Stimulated activated CD4-positive, alpha-beta T cell treated with anti-CD3 and anti-CD28 coated beads, Interleukin-2, amount 100 ng/mL, for 48 hours (primary cell): ENCODE measurements at regions not wholly inside any gene's neighbourhood (a gene's known extent, or its start where the extent isn't known, plus 50 kb on each side); places are given as distances from the start of the nearest gene placed in this dataset.

Experiments
- DNase-seq, 2 donors: peaks; one replicate each; pipeline ENCODE4 v3.0.0-alpha.2; 2020

DNA sequence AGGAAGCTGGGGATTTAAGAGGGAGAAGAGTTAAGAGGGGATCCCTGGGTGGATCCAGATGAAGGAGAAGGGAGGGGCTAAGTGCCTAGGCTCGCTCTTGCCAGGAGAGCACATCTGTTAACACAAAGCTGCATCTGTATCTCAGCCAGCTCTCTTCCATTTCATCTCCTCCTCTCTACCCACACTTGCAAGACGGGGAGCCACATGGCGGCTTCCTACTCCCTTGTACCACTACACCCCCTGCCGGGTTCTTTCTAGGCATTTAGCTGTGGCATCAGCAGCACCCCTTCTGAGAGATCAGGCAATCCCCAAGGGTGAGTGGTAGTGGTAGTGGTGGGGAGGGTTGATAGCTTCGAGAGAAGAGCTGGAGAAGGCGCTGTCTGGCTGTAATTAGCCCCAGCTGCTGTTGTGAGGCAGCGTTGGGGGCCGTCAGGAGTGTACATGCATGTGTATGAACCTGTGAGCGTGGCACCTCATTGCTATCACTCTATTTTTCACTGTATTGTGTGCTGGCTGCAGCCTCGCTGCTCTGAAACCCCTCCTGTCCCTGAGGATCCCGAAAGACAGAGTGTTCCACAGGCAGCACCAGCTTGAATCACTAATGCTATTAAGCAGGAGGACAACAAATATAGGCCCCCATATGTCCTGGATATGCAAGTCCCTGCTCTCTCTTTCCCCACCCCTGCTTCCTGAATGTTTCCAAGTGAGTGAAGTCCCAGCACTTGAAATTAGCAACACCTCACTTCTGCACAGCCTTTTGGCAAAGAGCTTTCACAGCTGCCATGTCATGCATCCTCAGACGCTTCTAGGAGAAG is 73.7 kb downstream of the RTL9 start:
- no peak for DNase-seq

DNA sequence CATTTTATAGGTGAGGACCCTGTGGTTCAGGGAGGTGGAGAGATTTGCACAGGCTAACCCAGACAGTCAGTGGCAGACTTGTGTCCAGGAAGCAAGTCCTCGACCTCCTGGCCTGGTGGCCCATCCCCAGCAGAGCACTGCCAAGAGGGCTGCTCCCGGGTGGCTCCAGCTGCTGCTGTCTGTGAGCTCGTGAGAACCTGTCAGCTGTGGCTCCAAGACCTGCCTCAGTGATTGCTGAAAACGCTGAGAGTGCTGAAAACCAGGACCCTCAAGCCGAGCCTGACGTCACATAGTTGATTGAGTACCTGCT is 74.2 kb downstream of the RTL9 start:
- DNase-seq: no peak

DNA sequence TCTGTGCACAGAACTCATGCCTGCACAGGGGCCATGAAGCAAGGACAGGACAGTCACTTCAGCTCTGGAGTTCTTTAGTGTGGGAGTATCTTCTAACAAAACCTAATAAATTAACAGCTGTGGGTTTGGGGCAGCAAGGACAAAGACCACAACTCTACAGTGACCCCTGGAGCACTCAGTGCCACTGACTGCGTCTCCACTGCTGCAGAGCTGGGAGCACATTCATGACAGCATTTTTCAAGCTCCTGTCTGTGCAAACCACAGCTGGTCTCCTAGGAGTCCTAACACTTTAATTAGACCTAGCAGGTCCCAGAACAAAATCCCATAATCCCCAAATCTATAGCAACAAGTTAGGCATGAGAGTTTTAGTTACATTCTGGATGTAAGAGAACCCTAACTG is 76.5 kb downstream of the RTL9 start:
- no peak for DNase-seq

DNA sequence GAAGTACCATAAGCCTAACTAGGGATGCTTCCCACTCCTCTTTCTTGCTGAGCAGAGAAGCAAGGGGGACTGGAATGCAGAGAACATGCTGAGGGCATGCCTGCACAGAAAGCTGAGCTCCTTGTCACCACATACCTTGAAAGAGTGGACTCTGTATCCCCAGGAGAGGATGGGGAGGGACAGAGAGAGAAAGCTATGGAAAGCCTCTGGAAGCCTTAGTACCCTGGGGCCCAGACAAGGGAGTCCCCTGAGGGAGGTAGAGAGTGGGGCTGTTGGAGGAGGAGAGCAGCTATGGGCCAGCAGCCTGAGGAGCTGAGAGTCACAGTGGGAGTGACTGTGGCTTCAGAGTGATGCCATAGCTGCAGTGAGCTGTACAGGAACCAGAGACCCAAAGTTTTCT is 77.9 kb downstream of the RTL9 start:
- DNase-seq: no peak

DNA sequence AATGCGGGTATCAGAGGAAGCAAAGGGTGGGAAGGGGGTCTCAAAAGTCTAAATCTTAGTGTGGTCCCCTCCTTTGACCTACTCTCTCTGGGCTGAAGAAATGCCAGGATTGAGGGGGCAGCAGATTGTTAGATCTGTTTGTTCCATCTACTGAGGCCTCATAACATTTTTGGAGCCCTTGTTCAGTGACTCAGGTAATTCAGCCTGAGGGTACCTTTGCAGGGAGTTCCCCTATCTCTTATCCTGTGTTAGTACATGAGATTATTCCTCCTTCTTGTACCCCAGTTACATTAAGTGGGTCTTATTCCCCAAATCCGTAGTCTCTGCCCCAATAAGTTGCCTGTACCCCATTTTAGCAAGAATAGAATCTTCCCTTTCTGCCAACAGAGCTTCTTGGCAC is 79.0 kb downstream of the RTL9 start:
- DNase-seq: no peak

DNA sequence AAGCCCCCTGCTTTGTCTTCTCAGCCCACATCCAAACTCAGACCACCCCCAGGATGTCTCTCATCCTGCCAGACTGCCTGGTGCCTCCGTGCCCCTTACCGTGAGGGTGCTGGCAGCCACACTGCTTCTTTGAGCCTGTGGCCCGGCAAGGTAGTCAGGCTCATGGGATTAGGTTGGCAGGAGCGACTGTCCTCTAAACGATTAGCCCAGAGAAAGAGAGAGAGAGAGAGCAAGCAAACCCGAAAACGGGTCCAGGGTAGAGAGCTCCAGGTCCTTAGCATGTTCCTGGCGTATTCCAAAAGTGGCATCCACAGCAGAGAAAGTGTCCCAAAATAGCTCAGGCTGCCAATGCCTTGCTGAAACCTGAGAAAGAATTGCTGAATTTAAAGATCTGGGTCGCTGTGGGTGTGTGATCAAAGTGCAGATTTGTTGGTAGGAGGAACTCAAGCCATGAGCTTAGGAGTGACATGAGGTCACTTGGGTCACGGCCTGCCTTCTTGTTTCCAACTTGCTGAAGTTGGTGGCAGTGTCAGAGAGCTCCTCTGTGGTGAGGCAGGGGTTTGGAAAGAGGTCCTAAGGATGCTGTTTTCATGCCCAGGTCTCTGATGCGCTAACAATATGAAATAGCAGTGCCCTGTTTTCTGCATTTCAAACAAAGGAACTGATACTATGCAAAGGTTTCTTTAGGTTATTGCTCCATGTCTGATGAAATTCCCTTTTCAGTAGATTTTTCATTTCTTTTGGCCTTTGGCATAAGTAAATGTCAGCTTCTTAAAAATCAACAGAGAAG is 81.6 kb downstream of the RTL9 start:
- no peak for DNase-seq

DNA sequence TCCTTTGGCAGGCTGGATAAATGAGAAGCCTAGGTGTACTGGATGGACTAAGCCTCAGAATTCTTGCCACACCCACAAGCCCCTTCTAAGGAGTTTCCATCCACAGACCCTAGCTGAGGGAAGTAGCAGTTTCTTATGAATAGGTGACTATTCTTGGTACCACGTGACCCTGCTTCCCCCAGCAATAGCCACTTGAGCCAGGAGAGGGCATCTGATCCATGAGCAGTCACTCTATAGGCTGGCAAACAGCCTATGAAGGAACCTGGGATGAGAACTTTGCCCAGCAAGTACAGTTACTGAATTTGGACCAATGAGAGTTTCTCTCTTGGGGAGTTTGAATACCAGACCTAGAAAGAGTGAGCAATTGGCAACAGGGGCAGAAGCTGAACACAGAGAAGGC is 84.0 kb downstream of the RTL9 start:
- no peak for DNase-seq

DNA sequence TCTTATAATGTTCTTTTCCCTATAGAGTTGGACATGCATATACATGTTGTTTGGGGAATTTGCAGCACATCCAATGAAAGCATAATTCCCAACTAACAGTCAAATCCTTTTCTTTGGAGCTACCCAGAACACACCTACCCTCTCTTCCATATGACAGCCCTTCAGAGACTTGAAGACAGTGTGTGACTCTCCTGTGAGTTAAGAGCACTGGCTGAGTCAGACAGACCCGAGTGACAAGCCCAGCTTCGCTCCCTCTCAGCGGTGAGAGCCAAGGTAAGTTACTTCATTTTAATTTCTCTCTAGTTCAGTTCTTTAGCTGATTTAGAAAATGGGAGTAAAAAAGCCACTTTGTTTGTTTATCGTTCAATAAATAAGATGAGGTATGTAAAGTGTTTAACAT is 86.3 kb downstream of the RTL9 start:
- DNase-seq: no peak

DNA sequence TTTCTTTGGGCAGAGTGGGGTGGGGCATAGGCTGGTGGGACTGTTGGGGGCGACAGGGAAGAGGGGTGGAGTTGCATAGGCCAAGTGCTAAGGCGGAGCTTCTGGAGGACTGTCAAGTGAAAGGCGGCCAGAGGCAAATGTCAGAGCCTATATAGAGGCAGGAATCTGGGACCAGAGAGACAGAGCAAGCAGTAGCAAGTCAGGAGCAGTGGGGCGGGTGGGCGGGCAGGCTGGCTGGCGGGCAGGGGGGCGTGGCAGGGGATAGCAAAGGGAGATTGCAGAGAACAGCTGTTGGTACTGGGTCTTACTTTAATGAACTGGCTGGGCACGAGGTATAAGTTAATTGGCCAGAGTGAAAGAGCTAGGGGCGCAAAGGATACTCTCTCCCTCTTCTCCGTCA is 89.8 kb downstream of the RTL9 start:
- DNase-seq: no peak

DNA sequence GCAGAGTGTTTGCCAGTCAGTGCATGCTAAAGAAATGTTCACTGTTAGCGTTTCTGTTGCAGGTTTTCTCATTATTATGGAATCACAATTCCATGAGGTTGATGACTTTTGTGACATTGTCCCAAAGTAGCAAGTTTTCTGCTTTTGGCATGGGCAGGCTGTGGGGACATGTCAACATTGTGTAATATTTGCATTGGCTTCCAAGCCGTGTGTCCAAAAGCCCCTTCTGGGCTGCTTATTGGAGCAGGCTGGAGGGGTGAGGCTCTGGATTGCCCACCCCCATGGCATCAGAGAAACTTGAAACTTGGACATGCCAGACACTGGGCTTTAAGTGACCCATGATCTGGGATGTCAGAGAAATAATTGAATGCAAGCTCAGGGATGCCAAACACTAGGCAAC is 90.7 kb downstream of the RTL9 start:
- no peak for DNase-seq

DNA sequence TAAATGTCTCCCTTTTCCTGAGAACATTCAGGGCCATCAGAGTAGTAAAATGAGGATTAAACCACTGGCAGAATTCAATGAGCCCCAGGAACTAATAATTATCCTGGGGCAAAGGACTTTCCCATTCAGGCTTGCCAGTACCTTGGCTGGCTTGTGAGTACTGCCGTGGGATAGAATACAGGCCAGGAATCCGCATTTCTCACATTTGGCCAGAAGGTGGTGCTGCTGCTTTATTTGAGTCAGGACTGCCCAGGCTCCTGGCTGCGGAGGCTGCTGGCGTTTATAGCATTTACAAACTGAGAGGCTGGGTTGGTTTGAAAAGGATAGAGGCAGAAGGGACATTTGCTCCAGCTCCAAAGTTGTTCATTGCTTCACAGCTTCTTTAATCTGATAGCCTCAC is 91.4 kb downstream of the RTL9 start:
- DNase-seq: peak; percentile 42 to 62

DNA sequence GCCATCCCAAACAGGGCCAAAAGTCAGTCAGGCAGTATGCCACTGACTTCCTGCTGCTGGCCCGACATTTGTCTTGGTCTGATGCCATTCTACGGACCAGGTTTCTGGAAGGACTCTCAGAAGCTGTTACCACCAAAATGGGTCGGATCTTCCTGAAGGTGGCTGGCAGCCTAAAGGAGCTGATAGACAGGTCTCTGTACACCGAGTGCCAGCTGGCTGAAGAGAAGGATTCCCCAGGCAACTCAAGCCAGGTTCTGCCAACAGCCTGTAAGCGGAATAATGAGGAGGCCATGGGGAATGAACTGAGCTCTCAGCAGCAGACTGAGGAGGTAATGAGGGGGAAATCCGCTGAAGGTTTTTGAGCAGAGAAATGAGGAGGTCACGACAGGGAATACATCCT is 95.7 kb downstream of the RTL9 start:
- DNase-seq: no peak

DNA sequence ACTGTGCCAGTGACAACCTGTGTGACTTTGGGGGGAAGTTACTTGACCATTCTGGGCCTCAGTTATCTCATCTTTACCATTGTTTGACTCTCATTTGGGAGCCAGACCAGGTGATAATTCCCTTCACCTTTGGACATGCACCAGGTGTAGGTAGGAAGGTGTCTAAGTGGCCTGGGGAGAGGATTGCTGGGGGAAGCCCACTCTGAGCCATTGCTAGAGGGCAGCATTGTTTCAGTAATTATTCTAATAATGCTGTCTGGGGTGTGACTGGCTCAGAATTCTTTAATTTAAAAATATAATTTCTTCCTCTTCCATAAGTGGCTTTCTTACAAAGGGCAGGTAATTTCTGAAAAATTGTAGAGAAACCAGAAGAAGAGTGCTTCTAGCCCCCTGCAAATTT is 104.3 kb downstream of the RTL9 start:
- DNase-seq: no peak

DNA sequence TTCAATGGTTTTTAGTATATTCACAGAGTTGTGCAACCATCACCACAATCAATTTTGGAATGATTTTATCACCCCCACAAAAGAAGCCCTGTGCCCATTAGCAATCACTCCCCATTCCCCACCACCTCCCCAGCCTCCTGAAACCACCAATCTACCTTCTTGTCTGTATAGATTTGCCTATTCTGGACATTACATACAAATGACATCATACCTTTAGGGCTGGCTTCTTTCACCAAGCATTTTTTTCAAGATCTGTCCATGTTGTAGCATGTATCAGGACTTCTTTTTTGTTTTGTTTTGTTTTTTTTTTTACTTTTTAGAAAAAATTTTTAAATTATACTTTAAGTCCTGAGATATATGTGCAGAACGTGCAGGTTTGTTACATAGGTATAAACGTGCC is 108.1 kb downstream of the RTL9 start:
- no peak for DNase-seq

DNA sequence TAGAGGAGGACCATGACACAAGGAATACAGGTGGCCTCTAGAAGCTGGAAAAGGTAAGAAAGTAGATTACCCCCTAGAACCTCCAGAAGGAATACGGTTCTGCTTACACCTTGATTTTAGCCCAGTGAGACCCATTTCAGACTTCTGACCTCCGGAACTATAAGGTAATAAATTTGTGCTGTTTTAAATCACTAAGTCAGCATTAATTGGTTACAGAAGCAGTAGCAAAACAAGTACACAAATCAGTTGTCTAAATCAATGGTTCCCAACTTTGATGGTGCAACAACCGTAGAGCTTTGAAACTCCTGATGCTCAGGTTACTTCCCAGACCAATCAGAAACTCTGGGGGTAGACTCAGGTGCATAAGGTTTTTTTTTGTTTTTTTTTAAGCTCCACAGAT is 113.6 kb downstream of the RTL9 start:
- DNase-seq: no peak

DNA sequence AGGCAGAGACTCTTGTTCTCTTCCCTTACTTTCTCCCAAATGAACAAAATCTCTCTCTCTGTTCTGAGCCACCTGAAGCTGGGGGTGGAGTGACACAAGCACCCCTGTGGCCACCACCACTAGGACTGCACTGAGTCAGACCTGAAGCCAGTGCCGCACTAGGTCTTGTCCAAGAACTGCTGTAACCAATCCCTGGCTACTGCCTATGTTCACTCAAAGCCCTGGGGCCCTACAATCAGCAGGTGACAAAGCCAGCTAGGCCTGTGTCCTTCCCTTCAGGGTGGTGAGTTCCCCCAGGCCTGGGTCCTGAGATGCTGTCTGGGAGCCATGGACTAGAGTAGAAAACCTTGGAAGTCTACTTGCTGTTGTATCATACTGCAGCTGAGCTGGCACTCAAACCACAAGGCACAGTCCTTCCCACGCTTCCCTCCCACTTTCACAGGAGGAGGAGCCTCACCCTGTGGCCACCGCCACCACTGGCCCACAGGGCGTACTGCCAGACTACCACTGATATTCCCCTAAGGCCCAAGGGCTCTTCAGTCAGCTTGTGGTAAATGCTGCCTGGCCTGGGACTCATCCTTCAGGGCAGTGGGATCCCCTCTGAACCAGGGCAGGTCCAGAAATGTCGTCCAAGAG is 119.1 kb downstream of the RTL9 start:
- no peak for DNase-seq

DNA sequence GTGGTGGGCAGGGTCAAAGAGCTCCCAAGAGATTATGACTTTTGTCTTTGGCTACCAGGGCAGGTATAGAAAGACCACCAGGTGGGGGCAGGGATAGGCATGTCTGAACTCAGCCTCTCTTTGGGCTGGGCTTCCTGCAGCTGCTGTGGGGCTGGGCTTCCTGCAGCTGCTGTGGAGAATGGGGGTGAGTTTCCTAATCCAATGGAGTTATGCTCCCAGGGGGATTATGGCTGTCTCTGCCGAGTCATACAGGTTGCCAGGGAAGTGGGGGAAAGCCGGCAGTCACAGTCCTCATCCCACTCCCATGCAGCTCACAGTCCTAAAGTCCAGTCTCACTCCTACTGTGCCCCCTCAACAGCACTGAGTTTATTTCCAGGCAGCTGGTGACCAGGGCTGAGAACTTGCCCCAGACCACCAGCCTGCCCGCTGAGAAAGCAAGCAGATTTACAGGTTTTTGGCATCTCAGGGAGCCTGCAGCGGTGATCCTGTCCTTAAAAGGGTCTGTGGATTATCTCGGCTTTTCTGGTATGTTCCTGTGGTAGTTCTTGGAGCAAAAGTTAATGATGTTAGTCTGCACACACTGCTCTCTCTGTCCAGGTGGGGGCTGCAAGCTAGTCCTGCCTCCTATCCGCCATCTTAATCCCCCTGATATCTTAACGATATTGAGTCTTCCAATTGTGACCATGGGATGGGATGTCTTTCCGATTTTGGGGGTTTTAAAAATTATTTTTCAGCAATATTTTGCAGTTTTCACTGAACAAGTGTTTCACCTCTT is 133.4 kb downstream of the RTL9 start:
- DNase-seq: no peak

DNA sequence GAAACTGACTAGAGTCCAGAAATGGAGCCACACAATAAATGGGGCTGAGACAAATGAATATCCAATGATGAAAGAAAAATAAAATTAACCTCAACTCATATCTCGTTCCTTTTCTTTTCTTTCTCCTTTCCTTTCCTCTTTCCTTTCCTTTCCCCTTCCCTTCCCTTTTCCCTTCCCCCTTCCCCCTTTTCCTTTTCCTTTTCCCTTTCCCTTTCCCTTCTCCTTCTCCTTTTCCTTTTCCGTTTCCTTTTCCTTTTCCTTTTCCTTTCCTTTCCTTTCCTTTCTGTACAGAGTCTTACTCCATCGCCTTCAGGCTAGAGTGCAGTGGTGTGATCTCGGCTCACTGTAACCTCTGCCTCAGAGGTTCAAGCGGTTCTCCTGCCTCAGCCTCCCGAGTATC is 146.3 kb downstream of the RTL9 start:
- no peak for DNase-seq

DNA sequence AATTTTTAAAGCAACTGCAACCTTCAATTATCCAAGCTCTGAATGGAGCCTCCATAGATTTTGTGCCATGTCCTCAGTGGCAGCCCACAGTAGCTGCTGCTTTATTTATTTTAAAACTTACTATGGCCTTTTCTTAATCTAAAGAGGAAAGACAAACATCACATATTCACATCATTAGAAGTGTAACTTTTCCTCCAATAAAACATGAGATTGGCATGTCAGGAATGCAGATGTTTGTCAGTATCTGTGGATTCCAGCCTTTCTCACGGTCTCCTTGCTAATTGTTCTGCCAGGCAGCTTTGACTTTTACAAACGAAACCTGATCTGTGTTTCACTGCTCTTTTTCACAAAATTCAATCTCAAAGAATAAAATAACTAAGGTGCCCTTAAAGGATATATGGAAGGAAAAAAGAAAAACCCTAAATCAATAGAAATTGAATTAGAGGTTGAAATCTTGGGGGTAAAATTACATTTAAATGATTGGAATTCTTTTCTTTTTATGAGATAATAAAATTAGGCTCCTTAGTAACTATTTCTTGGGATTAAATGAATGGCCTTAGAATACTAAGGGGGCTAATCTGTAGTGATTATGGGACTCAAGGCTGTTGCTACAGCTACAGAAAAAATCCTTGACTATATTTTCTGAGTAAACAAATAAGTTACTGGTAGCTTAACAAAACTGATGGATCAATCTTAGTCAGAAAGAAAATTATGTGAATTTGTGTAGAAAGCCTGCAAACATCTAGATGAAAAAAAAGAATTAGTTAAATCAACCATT is 151.3 kb downstream of the RTL9 start:
- DNase-seq: no peak

DNA sequence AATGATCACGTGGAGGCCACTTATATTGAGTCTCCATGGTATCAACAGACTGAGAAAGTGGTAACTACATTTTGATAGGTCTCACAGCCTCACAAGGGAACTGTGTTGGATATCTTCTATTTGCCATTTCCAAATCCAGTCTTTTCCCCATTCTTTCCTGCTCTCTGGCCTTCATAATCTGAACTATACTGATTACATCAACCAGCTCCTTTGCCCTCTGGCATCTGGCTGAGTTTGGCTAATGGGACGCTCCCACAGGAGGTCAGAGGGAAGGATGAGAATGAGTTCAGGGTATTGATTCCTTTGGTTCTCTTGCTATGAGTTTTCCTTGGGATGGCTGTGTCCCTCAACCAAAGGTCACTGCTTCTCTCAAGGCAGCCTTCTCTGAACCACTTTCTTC is 152.6 kb downstream of the RTL9 start:
- DNase-seq: no peak

DNA sequence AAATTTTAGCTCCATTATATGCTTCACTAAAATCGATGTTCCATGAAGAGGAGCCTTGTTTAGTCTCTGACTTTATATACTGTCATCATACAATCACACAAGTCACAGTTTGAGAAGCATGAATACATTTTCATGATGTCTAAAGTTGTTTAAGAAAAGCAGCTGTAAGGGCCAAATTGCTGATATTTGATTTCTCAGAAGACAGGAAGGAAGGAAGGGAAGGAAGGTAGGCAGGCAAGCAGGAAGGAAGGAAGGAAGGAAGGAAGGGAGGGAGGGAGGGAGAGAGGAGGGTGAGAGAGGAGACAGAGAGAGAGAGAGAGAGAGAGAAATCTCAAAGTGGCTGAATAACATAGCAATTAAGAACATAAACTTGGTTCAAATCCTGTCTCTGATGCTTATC is 153.7 kb downstream of the RTL9 start:
- DNase-seq: no peak

DNA sequence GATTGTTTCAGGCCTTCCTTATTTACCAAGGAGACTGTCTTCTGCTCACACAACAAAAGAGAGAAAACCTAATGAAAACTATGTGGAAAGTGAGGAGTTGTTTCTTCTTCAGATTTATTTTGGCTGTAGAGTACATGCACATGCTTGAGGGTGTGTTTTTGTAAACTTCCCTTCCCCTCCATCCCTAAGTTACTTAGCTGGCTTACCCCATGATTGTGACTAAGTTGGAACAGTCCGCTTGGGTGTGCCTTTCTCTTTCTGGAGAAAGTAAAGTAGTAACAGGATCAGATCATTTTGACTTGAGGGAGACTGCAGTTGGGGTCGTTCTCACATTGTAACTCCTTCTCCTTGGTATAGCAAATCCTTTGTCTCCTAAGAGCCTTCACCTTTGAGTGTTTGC is 155.9 kb downstream of the RTL9 start:
- no peak for DNase-seq

DNA sequence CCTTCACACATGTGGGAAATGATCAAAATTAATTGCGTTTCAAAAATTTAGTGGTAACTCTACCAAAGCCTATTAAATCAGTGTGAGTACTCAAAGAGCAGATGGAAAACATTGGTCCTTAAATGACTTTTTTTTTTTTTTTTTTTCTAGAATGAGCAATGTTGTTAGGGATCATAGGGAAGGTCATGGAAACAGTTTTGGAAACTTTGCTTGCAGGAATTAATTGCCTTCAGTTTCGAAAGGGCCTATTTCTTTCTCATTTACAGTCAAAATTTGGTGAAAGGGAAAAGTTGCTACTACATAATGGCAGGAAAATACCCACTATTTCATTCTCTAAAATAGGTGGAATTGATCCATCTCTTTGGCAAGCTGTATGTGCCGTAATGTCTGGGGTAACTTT is 160.9 kb downstream of the RTL9 start:
- DNase-seq: no peak
